GM12892 (cell line): ENCODE measurements at regions not wholly inside any gene's neighbourhood (a gene's known extent, or its start where the extent isn't known, plus 50 kb on each side); places are given as distances from the start of the nearest gene placed in this dataset.

Experiments
- POLR2A ChIP-seq: IDR thresholded peaks from 2 replicates; pipeline ENCODE4 v1.6.1; 2011; ENCODE audit warnings: low read depth, low read length, control low read depth
- TAF1 ChIP-seq: IDR thresholded peaks from 2 replicates; pipeline ENCODE4 v1.6.1; 2011; ENCODE audit warnings: low read depth, mild to moderate bottlenecking, control low read depth, low read length, borderline replicate concordance

DNA sequence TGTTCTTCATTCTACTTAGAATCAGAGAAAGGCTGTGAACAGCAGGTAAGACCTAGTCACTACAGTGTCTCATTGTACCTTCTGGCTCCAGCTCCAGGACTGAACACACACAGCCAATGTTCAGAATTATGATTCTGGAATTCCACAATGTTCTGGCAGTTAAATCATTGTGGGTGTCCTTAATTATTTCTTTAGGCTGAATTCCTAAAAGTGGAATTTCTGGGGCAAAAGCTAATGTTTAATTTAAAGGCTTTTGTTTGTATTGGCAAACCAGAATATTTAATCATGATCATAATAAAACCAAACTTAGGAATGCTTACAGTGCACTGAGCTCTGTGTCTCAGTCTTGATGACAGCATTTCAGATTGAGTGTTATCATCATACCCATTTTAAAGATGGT lies 67.0 kb upstream of the FAT1 start:
- TF ChIP-seq POLR2A = no peak
- TF ChIP-seq TAF1 = no peak
